Keratinocyte (primary cell): ENCODE measurements at regions not wholly inside any gene's neighbourhood (a gene's known extent, or its start where the extent isn't known, plus 50 kb on each side); places are given as distances from the start of the nearest gene placed in this dataset.
A peak's percentile ranks its signal among the peaks of the same experiment; 100 is the strongest.
"Not testable (repeated sequence)": the region's sequence is repeated elsewhere in the genome, so short reads cannot be mapped to it uniquely, and the experiment has no call there.

Source experiments
- DNase-seq: peaks from one replicate; pipeline ENCODE4 v3.0.0-alpha.2; 2011; ENCODE audit warnings: low read depth, missing footprints, low spot score
- FAIRE-seq: peaks from 2 replicates; lab custom pipeline; 2011; peaks lifted over from hg19 to GRCh38; lab: Jason Lieb, UNC
- H2AFZ ChIP-seq: 2 replicates; pipeline ENCODE4 v1.6.0; 2012; ENCODE audit warnings: low read length, control low read depth, inconsistent platforms; ENCODE audit not compliant: control insufficient read depth
- H3K27ac ChIP-seq: 2 replicates; pipeline ENCODE4 v1.5.1; 2011; ENCODE audit warnings: low read length; ENCODE audit not compliant: control insufficient read depth, insufficient read depth
- H3K27me3 ChIP-seq: 3 replicates; pipeline ENCODE4 v1.6.0; 2011; ENCODE audit warnings: low read length; ENCODE audit not compliant: control insufficient read depth, insufficient read depth; ENCODE audit errors: extremely low read depth
- H3K36me3 ChIP-seq, 2 experiments: 2 replicates in 1 of 2; 3 replicates in 1 of 2; pipeline ENCODE4 v1.5.1; 2011; ENCODE audit warnings: low read length in 2 of 2, mild to moderate bottlenecking in 1 of 2; ENCODE audit not compliant: control insufficient read depth in 2 of 2, insufficient read depth in 2 of 2; ENCODE audit errors: extremely low read depth in 1 of 2
- H3K4me1 ChIP-seq: 3 replicates; pipeline ENCODE4 v1.5.1; 2011; ENCODE audit warnings: low read length; ENCODE audit not compliant: control insufficient read depth, insufficient read depth; ENCODE audit errors: extremely low read depth
- H3K4me2 ChIP-seq: 3 replicates; pipeline ENCODE4 v1.6.0; 2011; ENCODE audit warnings: low read depth, low read length; ENCODE audit not compliant: control insufficient read depth, insufficient read depth; ENCODE audit errors: extremely low read depth
- H3K4me3 ChIP-seq, 3 experiments: fragments of 200-600 bp in 1 of 3; sonication (generic) in 1 of 3; 2 replicates in 2 of 3; 3 replicates in 1 of 3; pipeline ENCODE4 v1.5.1; 2011 to 2016; ENCODE audit warnings: low read length in 3 of 3, mild to moderate bottlenecking in 3 of 3, control low read depth in 2 of 3, inconsistent platforms in 1 of 3, low read depth in 1 of 3, mixed read lengths in 1 of 3, mixed run types in 1 of 3, moderate library complexity in 1 of 3; ENCODE audit not compliant: control insufficient read depth in 2 of 3, insufficient read depth in 2 of 3; ENCODE audit errors: extremely low read depth in 1 of 3
- H3K79me2 ChIP-seq: 2 replicates; pipeline ENCODE4 v1.6.0; 2012; ENCODE audit warnings: low read length; ENCODE audit not compliant: control insufficient read depth, insufficient read depth
- H3K9ac ChIP-seq: 3 replicates; pipeline ENCODE4 v1.6.0; 2011; ENCODE audit warnings: low read length; ENCODE audit not compliant: control insufficient read depth, insufficient read depth; ENCODE audit errors: extremely low read depth
- H3K9me1 ChIP-seq: 3 replicates; pipeline ENCODE4 v1.6.0; 2011; ENCODE audit warnings: low read length; ENCODE audit not compliant: control insufficient read depth, insufficient read depth; ENCODE audit errors: extremely low read depth
- H3K9me3 ChIP-seq: 2 replicates; pipeline ENCODE4 v1.5.1; 2012; ENCODE audit warnings: low read depth, low read length; ENCODE audit not compliant: control insufficient read depth
- H4K20me1 ChIP-seq: 3 replicates; pipeline ENCODE4 v1.6.0; 2011; ENCODE audit warnings: low read length; ENCODE audit not compliant: control insufficient read depth, insufficient read depth; ENCODE audit errors: extremely low read depth
- CTCF ChIP-seq, 3 experiments: IDR thresholded peaks in 1 of 3; conservative IDR thresholded peaks in 1 of 3; optimal IDR thresholded peaks in 1 of 3; 2 replicates in 2 of 3; 3 replicates in 1 of 3; pipeline versions ENCODE3 to v1.5.1; 2011; ENCODE audit warnings: low read length in 3 of 3, mild to moderate bottlenecking in 3 of 3, moderate library complexity in 2 of 3, control low read depth in 1 of 3, inconsistent platforms in 1 of 3; ENCODE audit not compliant: insufficient read depth in 2 of 3; ENCODE audit errors: extremely low read depth in 1 of 3
- EZH2 ChIP-seq: IDR thresholded peaks from one replicate; pipeline ENCODE4 v1.6.1; 2012; ENCODE audit warnings: inconsistent platforms, mild to moderate bottlenecking, low read length, moderate library complexity
- dilution Hi-C: fragments of 300-500 bp; cut with MboI; formaldehyde crosslinking; loops from one replicate; pipeline ENCODE4 v1.7.0; 2020; ENCODE audit warnings: low sequenced_read_pairs; ENCODE audit not compliant: extremely low pct_ligation_motif_present

GRCh38 chr14:106318700-106319099 lies 792.3 kb downstream of the TMEM121 start:
- H3K4me3 ChIP-seq = no peak overlapping the region
- TF ChIP-seq EZH2 = no peak
- TF ChIP-seq CTCF (optimal IDR thresholded peaks at IDR 0.05 in 1 of 3, IDR thresholded peaks at IDR 0.05 in 1 of 3, conservative IDR thresholded peaks at IDR 0.05 in 1 of 3; ENCODE audit: extremely low read depth in 1 of 3, insufficient read depth in 2 of 3, low read length in 3 of 3) = peak in 1 of 3 experiments; percentile 16
- H3K9ac ChIP-seq = no peak overlapping the region
- no peak for DNase-seq
- H3K9me3 ChIP-seq = peaks cover 2% of the 10 kb centered on the region
- H3K4me2 ChIP-seq = no peak overlapping the region
- H3K4me1 ChIP-seq = no peaks in the 10 kb centered on the region
- no peaks in the 10 kb centered on the region for H3K36me3 ChIP-seq
- FAIRE-seq = no peak
- H2AFZ ChIP-seq = no peak overlapping the region
- H3K27me3 ChIP-seq = no peaks in the 10 kb centered on the region
- dilution Hi-C loops = no loop called here
- H4K20me1 ChIP-seq = no peaks in the 10 kb centered on the region
- H3K27ac ChIP-seq = no peak overlapping the region
- H3K79me2 ChIP-seq = no peaks in the 10 kb centered on the region
- H3K9me1 ChIP-seq = no peaks in the 10 kb centered on the region

- H3K9ac ChIP-seq, H3K79me2 ChIP-seq, H3K27me3 ChIP-seq, H3K4me1 ChIP-seq, H3K4me3 ChIP-seq, H4K20me1 ChIP-seq, H3K9me3 ChIP-seq, H3K4me2 ChIP-seq, dilution Hi-C loops, H3K9me1 ChIP-seq, DNase-seq, FAIRE-seq, H3K27ac ChIP-seq, H2AFZ ChIP-seq, H3K36me3 ChIP-seq: not testable (repeated sequence)
These were observed 797.6 kb downstream of the TMEM121 start for GRCh38 chr14:106323970-106324369.

DNA sequence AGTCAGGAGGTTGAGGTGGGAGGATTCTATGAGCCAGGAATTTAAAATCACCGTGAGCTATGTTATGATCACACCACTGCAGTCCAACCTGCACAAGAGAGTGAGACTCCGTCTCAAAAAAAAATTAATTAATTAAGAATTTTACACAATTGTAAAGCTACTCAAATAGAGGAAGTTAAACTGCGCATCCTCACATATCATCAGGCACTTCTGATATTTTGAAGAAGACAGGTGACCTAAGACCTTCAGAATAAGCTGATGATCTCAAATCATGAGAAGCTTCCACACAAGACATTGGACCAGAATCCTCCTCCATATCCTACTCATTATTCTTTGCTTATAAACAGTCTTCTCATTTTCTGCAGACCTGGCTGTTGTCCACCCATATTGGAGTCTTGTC lies 800.9 kb downstream of the TMEM121 start:
- no peak for TF ChIP-seq EZH2
- no peak for TF ChIP-seq CTCF (optimal IDR thresholded peaks at IDR 0.05 in 1 of 3, IDR thresholded peaks at IDR 0.05 in 1 of 3, conservative IDR thresholded peaks at IDR 0.05 in 1 of 3; ENCODE audit: extremely low read depth in 1 of 3, insufficient read depth in 2 of 3, low read length in 3 of 3)
- no peak overlapping the region for H3K9ac ChIP-seq
- H3K27me3 ChIP-seq = no peaks in the 10 kb centered on the region
- H3K9me3 ChIP-seq = no peaks in the 10 kb centered on the region
- H3K79me2 ChIP-seq = no peaks in the 10 kb centered on the region
- no peaks in the 10 kb centered on the region for H4K20me1 ChIP-seq
- no peaks in the 10 kb centered on the region for H3K9me1 ChIP-seq
- no peak overlapping the region for H3K27ac ChIP-seq
- dilution Hi-C loops = no loop called here
- H3K4me2 ChIP-seq = no peak overlapping the region
- DNase-seq (no peak), FAIRE-seq (no peak)
- H2AFZ ChIP-seq = no peak overlapping the region
- no peaks in the 10 kb centered on the region for H3K4me1 ChIP-seq
- H3K36me3 ChIP-seq = no peaks in the 10 kb centered on the region
- no peak overlapping the region for H3K4me3 ChIP-seq

DNA sequence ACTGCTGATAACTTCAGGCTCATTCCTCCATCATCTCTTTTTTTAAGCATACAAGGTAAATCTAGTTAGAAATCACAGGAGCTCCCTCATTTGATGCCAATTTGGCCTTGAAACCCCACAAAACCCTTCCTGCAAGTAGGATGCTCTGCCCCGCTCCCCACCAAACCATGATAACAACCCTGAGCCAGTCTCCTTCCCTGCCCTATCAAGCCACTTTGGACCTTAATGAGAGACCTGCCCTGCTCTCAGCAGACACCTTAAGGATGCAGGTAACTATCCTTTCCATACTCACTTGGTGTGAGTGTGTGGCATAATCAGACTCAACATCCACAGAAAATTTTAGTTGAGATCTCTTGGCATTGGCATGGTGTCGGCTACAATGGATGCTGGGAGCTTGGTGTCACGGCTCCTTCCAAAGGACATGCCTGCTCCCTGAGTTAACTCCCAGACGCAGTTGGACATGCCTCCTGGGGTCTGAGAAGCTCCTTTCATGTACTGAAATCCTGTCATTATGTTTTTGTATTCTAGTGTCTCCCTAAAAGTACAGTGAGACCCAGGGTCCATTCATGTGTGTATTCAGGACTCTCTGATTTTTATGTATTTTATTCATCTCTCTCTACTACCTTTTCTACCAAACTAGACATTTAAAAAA lies 801.4 kb downstream of the TMEM121 start:
- H3K4me2 ChIP-seq, H3K79me2 ChIP-seq, H3K4me1 ChIP-seq, H3K36me3 ChIP-seq, H3K9me1 ChIP-seq, dilution Hi-C loops, H3K27ac ChIP-seq, H2AFZ ChIP-seq, H3K9ac ChIP-seq, H3K9me3 ChIP-seq, FAIRE-seq, H4K20me1 ChIP-seq, DNase-seq, H3K27me3 ChIP-seq, H3K4me3 ChIP-seq: not testable (repeated sequence)
